IMR-90 (cell line): ENCODE measurements at regions not wholly inside any gene's neighbourhood (a gene's known extent, or its start where the extent isn't known, plus 50 kb on each side); places are given as distances from the start of the nearest gene placed in this dataset.

Source experiments
- MAFK ChIP-seq: IDR thresholded peaks from 2 replicates; pipeline ENCODE4 v1.6.1; 2012; ENCODE audit warnings: low read depth, low read length, improper control_type of control experiment
- POLR2A ChIP-seq: IDR thresholded peaks from 2 replicates; pipeline ENCODE4 v1.6.1; 2012; ENCODE audit warnings: mild to moderate bottlenecking, low read depth, low read length
- RFX5 ChIP-seq: IDR thresholded peaks from 2 replicates; pipeline ENCODE4 v1.8.0; 2012; ENCODE audit warnings: low read depth, mild to moderate bottlenecking, low read length, moderate library complexity
- TF ChIP-seq, protein P1 (sequence below): conservative IDR thresholded peaks from 2 replicates; pipeline ENCODE4 v1.5.1; 2012; ENCODE audit warnings: mild to moderate bottlenecking, low read depth, low read length, improper control_type of control experiment
- TF ChIP-seq, protein P2 (sequence below): fragments of 150-350 bp; IDR thresholded peaks from 2 replicates; pipeline ENCODE4 v1.6.1; 2017; ENCODE audit warnings: mild to moderate bottlenecking, antibody characterized with exemption, low read length, low read depth
- TF ChIP-seq, protein P3 (sequence below): fragments of 150-350 bp; IDR thresholded peaks from 2 replicates; pipeline ENCODE4 v1.6.1; 2016; ENCODE audit warnings: low read depth, mild to moderate bottlenecking, low read length, moderate library complexity, borderline replicate concordance

- TF ChIP-seq, protein P1, sequence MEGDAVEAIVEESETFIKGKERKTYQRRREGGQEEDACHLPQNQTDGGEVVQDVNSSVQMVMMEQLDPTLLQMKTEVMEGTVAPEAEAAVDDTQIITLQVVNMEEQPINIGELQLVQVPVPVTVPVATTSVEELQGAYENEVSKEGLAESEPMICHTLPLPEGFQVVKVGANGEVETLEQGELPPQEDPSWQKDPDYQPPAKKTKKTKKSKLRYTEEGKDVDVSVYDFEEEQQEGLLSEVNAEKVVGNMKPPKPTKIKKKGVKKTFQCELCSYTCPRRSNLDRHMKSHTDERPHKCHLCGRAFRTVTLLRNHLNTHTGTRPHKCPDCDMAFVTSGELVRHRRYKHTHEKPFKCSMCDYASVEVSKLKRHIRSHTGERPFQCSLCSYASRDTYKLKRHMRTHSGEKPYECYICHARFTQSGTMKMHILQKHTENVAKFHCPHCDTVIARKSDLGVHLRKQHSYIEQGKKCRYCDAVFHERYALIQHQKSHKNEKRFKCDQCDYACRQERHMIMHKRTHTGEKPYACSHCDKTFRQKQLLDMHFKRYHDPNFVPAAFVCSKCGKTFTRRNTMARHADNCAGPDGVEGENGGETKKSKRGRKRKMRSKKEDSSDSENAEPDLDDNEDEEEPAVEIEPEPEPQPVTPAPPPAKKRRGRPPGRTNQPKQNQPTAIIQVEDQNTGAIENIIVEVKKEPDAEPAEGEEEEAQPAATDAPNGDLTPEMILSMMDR, result no peak
- TF ChIP-seq, protein P2, sequence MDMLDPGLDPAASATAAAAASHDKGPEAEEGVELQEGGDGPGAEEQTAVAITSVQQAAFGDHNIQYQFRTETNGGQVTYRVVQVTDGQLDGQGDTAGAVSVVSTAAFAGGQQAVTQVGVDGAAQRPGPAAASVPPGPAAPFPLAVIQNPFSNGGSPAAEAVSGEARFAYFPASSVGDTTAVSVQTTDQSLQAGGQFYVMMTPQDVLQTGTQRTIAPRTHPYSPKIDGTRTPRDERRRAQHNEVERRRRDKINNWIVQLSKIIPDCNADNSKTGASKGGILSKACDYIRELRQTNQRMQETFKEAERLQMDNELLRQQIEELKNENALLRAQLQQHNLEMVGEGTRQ, result no peak
- TF ChIP-seq POLR2A, result no peak
- TF ChIP-seq, protein P3, sequence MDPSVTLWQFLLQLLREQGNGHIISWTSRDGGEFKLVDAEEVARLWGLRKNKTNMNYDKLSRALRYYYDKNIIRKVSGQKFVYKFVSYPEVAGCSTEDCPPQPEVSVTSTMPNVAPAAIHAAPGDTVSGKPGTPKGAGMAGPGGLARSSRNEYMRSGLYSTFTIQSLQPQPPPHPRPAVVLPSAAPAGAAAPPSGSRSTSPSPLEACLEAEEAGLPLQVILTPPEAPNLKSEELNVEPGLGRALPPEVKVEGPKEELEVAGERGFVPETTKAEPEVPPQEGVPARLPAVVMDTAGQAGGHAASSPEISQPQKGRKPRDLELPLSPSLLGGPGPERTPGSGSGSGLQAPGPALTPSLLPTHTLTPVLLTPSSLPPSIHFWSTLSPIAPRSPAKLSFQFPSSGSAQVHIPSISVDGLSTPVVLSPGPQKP, result no peak
- no peak for TF ChIP-seq MAFK
- no peak for TF ChIP-seq RFX5
These were observed 122.6 kb upstream of the BASP1 start for GRCh38 chr5:17094830-17095229.
